Keratinocyte (primary cell): ENCODE measurements at regions not wholly inside any gene's neighbourhood (a gene's known extent, or its start where the extent isn't known, plus 50 kb on each side); places are given as distances from the start of the nearest gene placed in this dataset.

ENCODE experiments used
- DNase-seq: peaks from one replicate; pipeline ENCODE4 v3.0.0-alpha.2; 2011; ENCODE audit warnings: low read depth, missing footprints, low spot score
- FAIRE-seq: peaks from 2 replicates; lab custom pipeline; 2011; peaks lifted over from hg19 to GRCh38; lab: Jason Lieb, UNC
- H2AFZ ChIP-seq: 2 replicates; pipeline ENCODE4 v1.6.0; 2012; ENCODE audit warnings: low read length, control low read depth, inconsistent platforms; ENCODE audit not compliant: control insufficient read depth
- H3K27ac ChIP-seq: 2 replicates; pipeline ENCODE4 v1.5.1; 2011; ENCODE audit warnings: low read length; ENCODE audit not compliant: control insufficient read depth, insufficient read depth
- H3K27me3 ChIP-seq: 3 replicates; pipeline ENCODE4 v1.6.0; 2011; ENCODE audit warnings: low read length; ENCODE audit not compliant: control insufficient read depth, insufficient read depth; ENCODE audit errors: extremely low read depth
- H3K36me3 ChIP-seq, 2 experiments: 2 replicates in 1 of 2; 3 replicates in 1 of 2; pipeline ENCODE4 v1.5.1; 2011; ENCODE audit warnings: low read length in 2 of 2, mild to moderate bottlenecking in 1 of 2; ENCODE audit not compliant: control insufficient read depth in 2 of 2, insufficient read depth in 2 of 2; ENCODE audit errors: extremely low read depth in 1 of 2
- H3K4me1 ChIP-seq: 3 replicates; pipeline ENCODE4 v1.5.1; 2011; ENCODE audit warnings: low read length; ENCODE audit not compliant: control insufficient read depth, insufficient read depth; ENCODE audit errors: extremely low read depth
- H3K4me2 ChIP-seq: 3 replicates; pipeline ENCODE4 v1.6.0; 2011; ENCODE audit warnings: low read depth, low read length; ENCODE audit not compliant: control insufficient read depth, insufficient read depth; ENCODE audit errors: extremely low read depth
- H3K4me3 ChIP-seq, 3 experiments: fragments of 200-600 bp in 1 of 3; sonication (generic) in 1 of 3; 2 replicates in 2 of 3; 3 replicates in 1 of 3; pipeline ENCODE4 v1.5.1; 2011 to 2016; ENCODE audit warnings: low read length in 3 of 3, mild to moderate bottlenecking in 3 of 3, control low read depth in 2 of 3, inconsistent platforms in 1 of 3, low read depth in 1 of 3, mixed read lengths in 1 of 3, mixed run types in 1 of 3, moderate library complexity in 1 of 3; ENCODE audit not compliant: control insufficient read depth in 2 of 3, insufficient read depth in 2 of 3; ENCODE audit errors: extremely low read depth in 1 of 3
- H3K79me2 ChIP-seq: 2 replicates; pipeline ENCODE4 v1.6.0; 2012; ENCODE audit warnings: low read length; ENCODE audit not compliant: control insufficient read depth, insufficient read depth
- H3K9ac ChIP-seq: 3 replicates; pipeline ENCODE4 v1.6.0; 2011; ENCODE audit warnings: low read length; ENCODE audit not compliant: control insufficient read depth, insufficient read depth; ENCODE audit errors: extremely low read depth
- H3K9me1 ChIP-seq: 3 replicates; pipeline ENCODE4 v1.6.0; 2011; ENCODE audit warnings: low read length; ENCODE audit not compliant: control insufficient read depth, insufficient read depth; ENCODE audit errors: extremely low read depth
- H3K9me3 ChIP-seq: 2 replicates; pipeline ENCODE4 v1.5.1; 2012; ENCODE audit warnings: low read depth, low read length; ENCODE audit not compliant: control insufficient read depth
- H4K20me1 ChIP-seq: 3 replicates; pipeline ENCODE4 v1.6.0; 2011; ENCODE audit warnings: low read length; ENCODE audit not compliant: control insufficient read depth, insufficient read depth; ENCODE audit errors: extremely low read depth
- EZH2 ChIP-seq: IDR thresholded peaks from one replicate; pipeline ENCODE4 v1.6.1; 2012; ENCODE audit warnings: inconsistent platforms, mild to moderate bottlenecking, low read length, moderate library complexity
- dilution Hi-C: fragments of 300-500 bp; cut with MboI; formaldehyde crosslinking; loops from one replicate; pipeline ENCODE4 v1.7.0; 2020; ENCODE audit warnings: low sequenced_read_pairs; ENCODE audit not compliant: extremely low pct_ligation_motif_present
- TF ChIP-seq, protein P1 (sequence below), 3 experiments: IDR thresholded peaks in 1 of 3; conservative IDR thresholded peaks in 1 of 3; optimal IDR thresholded peaks in 1 of 3; 2 replicates in 2 of 3; 3 replicates in 1 of 3; pipeline versions ENCODE3 to v1.5.1; 2011; ENCODE audit warnings: low read length in 3 of 3, mild to moderate bottlenecking in 3 of 3, moderate library complexity in 2 of 3, control low read depth in 1 of 3, inconsistent platforms in 1 of 3; ENCODE audit not compliant: insufficient read depth in 2 of 3; ENCODE audit errors: extremely low read depth in 1 of 3

DNA sequence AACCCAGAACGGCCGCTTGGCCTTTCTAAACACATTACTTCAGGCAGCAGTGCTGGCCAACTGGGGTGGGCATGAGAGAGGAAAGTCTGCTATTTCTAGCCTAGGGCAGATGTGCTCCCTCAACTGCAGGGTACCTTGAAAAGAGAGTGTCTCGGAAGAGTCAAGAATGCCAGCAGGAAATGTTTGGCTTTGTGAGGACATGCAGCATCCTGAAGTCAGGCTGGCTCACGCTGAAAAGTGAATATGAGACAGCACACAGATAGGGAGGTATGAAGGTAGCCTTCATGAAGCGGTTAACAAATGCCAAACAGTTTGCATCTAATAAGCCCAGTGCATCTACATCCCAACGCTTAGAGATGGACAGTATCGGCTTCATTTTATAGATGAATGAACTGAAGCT, 65.0 kb upstream of the NCKAP5 start:
- H3K4me3 ChIP-seq, result peak overlapping the region in 1 of 3 experiments; percentile 47
- dilution Hi-C loops, result no loop called here
- H3K9ac ChIP-seq, result no peak overlapping the region
- no peaks in the 10 kb centered on the region for H3K9me3 ChIP-seq
- H3K27me3 ChIP-seq, result no peaks in the 10 kb centered on the region
- DNase-seq, result no peak
- H3K79me2 ChIP-seq, result peaks cover 16% of the 10 kb centered on the region
- no peak overlapping the region for H2AFZ ChIP-seq
- peaks cover 34% of the 10 kb centered on the region for H3K4me1 ChIP-seq
- H3K4me2 ChIP-seq, result peak overlapping the region; percentile 78
- no peaks in the 10 kb centered on the region for H4K20me1 ChIP-seq
- FAIRE-seq, result peak; percentile 98
- no peak overlapping the region for H3K27ac ChIP-seq
- H3K36me3 ChIP-seq, result peaks cover 0 to 3% of the 10 kb centered on the region in 2 experiments
- TF ChIP-seq, protein P1, sequence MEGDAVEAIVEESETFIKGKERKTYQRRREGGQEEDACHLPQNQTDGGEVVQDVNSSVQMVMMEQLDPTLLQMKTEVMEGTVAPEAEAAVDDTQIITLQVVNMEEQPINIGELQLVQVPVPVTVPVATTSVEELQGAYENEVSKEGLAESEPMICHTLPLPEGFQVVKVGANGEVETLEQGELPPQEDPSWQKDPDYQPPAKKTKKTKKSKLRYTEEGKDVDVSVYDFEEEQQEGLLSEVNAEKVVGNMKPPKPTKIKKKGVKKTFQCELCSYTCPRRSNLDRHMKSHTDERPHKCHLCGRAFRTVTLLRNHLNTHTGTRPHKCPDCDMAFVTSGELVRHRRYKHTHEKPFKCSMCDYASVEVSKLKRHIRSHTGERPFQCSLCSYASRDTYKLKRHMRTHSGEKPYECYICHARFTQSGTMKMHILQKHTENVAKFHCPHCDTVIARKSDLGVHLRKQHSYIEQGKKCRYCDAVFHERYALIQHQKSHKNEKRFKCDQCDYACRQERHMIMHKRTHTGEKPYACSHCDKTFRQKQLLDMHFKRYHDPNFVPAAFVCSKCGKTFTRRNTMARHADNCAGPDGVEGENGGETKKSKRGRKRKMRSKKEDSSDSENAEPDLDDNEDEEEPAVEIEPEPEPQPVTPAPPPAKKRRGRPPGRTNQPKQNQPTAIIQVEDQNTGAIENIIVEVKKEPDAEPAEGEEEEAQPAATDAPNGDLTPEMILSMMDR (optimal IDR thresholded peaks at IDR 0.05 in 1 of 3, IDR thresholded peaks at IDR 0.05 in 1 of 3, conservative IDR thresholded peaks at IDR 0.05 in 1 of 3; ENCODE audit: extremely low read depth in 1 of 3, insufficient read depth in 2 of 3, low read length in 3 of 3), result no peak
- H3K9me1 ChIP-seq, result peaks cover 2% of the 10 kb centered on the region

DNA sequence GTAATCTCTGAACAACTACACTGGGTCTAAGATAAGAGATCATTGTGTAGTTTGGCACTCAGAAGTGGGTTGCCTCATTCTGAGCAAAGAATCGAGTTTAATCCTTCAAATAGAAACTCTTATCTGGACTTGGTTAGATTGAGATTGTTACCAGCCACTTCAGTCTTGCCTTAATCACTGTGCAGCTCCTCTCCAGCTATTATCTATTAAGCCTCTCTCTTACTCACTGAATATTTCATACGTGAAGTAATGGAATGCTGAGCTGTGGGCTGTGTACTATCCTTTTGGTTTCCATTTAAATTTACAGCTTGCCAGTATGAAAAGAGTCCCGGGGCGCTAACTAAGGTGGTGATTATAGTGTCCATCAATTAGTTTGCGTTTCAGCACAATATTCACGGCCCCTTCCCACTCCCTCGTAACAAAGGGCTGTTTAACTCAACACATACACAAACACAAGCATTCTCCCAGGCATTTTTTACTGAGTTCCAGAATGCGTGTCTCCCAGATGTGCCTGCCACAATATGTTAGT, 65.7 kb upstream of the NCKAP5 start:
- FAIRE-seq (peak; percentile 84), DNase-seq (no peak)
- peak overlapping the region; percentile 17 for H2AFZ ChIP-seq
- no peak for TF ChIP-seq EZH2
- TF ChIP-seq, protein P1 (optimal IDR thresholded peaks at IDR 0.05 in 1 of 3, IDR thresholded peaks at IDR 0.05 in 1 of 3, conservative IDR thresholded peaks at IDR 0.05 in 1 of 3; ENCODE audit: extremely low read depth in 1 of 3, insufficient read depth in 2 of 3, low read length in 3 of 3), result no peak
- H4K20me1 ChIP-seq, result no peaks in the 10 kb centered on the region
- peak overlapping the region; percentile 78 for H3K4me2 ChIP-seq
- H3K36me3 ChIP-seq, result peaks cover 0 to 3% of the 10 kb centered on the region in 2 experiments
- H3K9me3 ChIP-seq, result no peaks in the 10 kb centered on the region
- peak overlapping the region in 2 of 3 experiments; percentile 36 to 47 for H3K4me3 ChIP-seq
- peaks cover 2% of the 10 kb centered on the region for H3K9me1 ChIP-seq
- peak overlapping the region; percentile 36 for H3K27ac ChIP-seq
- peak overlapping the region; percentile 36 for H3K9ac ChIP-seq
- dilution Hi-C loops, result no loop called here
- H3K27me3 ChIP-seq, result no peaks in the 10 kb centered on the region
- H3K4me1 ChIP-seq, result peaks cover 34% of the 10 kb centered on the region
- H3K79me2 ChIP-seq, result peaks cover 21% of the 10 kb centered on the region
